Activated T-helper 1 cell treated with anti-CD3 and anti-CD28 coated beads, Interleukin-2, amount 50 U/mL, for 16 hours (primary cell): ENCODE measurements at regions not wholly inside any gene's neighbourhood (a gene's known extent, or its start where the extent isn't known, plus 50 kb on each side); places are given as distances from the start of the nearest gene placed in this dataset.

Experiments
- DNase-seq, 2 donors: peaks; one replicate each; pipeline ENCODE4 v3.0.0-alpha.2; 2020; ENCODE audit warnings: low read depth in 1 of 2, low spot score in 1 of 2

GRCh38 chr10:113287592-113287991 lies 265.3 kb upstream of the HABP2 start:
- DNase-seq = no peak

GRCh38 chr10:113290137-113290536 lies 262.7 kb upstream of the HABP2 start:
- DNase-seq = no peak

- no peak for DNase-seq
These were observed 261.4 kb upstream of the HABP2 start for GRCh38 chr10:113291413-113291812.

- DNase-seq = no peak
These were observed 260.8 kb upstream of the HABP2 start for GRCh38 chr10:113292086-113292485.

GRCh38 chr10:113292743-113293142 lies 260.1 kb upstream of the HABP2 start:
- no peak for DNase-seq

DNA sequence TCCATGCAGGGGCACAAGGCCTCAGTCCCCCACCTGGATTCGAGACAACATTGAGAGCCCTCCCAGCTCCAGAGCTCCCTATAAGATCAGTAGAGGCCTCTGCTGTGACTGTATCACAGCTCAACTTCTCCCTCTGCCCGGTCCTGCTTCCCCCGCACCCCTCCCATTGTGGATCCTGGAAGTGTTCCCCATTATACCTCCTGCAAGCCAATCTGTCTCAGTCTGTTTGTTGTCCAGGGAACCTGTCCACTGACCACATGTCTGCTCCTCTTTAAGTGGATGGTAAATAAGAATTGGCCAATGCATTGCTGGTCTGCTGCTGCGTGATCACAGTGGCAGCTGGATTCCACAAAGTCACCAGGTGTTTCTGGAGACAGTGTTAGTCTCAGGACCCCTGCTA lies 259.7 kb upstream of the HABP2 start:
- DNase-seq = no peak

DNA sequence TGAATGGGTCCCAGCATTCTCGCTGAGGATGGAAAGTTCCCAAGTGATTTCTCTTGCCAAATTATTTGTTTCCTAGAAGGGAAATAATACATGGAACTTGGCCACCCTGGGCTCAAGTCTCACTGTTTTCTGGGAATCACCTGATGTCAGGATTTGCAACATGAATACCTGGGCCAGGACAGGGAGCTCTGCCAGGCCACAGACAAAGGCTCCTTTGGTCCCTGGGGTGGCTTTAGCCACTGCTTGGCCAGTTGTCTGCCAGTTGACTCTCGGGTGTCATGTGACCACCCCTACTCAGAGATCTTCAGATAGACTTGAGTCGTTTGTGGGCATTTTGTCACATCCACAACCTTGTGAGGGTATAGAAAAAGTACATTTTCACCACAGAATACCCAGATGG lies 258.0 kb upstream of the HABP2 start:
- DNase-seq = no peak

- no peak for DNase-seq
These were observed 255.6 kb upstream of the HABP2 start for GRCh38 chr10:113297226-113297625.

- no peak for DNase-seq
These were observed 254.2 kb upstream of the HABP2 start for GRCh38 chr10:113298616-113299015.

DNA sequence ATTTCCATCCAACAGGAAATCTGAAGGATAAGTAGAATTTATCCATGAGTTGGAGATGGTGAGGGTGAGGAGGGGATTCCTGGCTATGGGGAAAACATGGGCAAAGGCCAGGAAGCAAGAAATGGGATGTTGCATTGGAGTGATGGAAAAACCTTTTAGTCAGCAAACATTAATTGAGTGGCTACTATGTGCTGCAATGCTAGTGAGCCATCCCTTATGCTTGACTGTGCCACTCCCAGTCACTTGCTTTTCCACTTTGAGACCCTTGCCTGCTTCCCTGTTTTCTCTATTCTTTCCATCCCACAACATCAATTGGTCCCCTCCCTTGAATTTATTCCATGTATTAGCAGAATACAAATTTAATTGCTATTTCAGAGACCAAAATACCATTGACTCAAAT lies 252.7 kb upstream of the HABP2 start:
- DNase-seq = no peak

DNA sequence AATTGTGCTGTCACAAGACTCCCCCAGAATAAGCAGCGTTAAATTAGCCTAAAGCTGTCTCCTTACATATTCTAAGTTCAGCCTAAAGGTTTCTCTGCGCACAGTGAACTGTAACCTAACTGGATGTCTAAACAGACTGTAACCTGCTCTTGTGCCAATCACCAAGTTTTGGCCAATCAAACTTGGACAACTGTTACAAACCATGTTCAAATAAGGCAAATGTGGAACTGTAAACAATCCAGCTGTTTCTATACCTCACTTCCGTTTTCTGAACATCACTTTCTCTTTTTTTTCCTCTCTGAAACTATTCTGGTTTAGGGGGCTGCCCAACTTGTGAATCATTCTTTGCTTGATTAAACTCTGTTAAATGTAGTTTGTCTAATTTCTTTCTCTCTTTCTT lies 252.2 kb upstream of the HABP2 start:
- DNase-seq = no peak

- no peak for DNase-seq
These were observed 251.4 kb upstream of the HABP2 start for GRCh38 chr10:113301342-113301984.

DNA sequence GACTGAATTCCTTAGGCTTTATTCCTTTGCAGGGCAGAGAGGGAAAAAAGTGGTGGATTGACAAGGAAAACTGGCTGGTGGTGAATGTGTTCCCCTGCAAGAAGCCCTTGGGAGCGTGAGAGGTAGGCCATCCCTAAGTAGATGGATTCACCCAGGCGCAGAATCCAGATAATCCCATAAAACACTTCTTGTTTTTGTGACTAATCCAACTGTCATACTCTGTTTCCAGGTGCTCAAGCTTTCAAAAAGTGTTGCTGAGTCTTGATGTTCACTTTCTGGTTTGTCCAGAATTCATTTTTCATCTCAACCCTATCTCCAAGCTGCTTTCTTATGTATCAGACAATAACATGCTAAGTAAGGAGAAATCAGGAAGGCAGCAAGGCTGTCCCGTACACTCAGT lies 250.8 kb upstream of the HABP2 start:
- no peak for DNase-seq

GRCh38 chr10:113303544-113304146 lies 249.2 kb upstream of the HABP2 start:
- DNase-seq = no peak

DNA sequence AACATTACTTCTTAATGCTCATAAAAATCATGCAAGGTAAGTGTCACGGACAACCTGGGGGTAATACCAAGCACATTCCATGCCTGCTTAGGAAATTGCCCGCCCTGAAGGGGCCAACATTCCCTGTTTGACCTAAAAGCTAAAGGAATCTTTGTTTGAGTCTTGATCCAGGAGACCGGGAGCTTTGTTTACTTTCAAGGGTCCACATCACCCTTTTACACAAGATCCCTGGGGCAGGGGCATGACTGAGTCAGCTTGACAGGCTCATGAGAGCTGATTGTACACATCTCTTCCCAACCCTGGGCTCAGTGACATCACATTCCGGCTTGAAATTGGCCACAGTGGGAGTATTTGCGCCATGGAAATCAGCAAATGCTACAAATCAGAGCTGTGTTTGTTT lies 248.1 kb upstream of the HABP2 start:
- no peak for DNase-seq

GRCh38 chr10:113305871-113306270 lies 247.0 kb upstream of the HABP2 start:
- DNase-seq = no peak

DNA sequence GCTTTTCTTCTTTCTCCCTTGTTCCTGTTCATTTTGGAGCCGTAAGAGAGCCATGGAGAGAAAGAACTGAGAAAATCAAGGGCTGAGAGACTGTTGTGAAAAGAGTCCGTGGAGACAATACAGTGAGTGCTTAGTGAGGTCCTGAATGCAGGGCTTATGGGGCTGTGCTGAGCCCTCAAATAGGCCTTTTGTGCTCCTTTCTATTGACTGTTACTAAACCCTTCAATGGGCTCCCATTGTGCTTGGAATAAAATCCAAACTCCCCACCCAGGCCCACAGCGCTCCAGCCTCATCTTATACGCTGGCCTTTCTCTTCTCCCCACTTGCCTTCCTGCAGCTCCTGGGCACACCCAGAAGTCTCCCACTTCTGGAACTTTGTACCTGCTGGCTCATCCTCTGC lies 243.1 kb upstream of the HABP2 start:
- no peak for DNase-seq

DNA sequence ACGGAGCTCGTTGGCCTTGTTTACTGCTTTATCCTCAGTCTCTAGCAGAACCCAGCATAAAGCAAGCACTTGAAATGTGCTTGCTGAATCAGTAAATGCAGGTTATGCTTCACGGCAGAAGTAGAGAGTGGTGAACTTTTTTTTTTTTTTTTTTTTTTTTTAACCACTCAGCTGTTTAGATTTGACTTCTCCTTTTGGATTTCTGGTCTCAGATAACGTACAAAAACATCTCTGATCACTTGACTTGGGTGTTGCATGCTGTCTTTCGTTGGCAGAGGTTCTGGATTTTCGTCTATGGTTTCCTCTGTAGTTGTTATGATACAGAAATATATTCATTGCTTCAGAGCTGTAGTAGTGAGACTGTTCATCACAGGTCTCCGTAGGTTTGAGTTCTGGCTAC lies 242.5 kb upstream of the HABP2 start:
- no peak for DNase-seq

DNA sequence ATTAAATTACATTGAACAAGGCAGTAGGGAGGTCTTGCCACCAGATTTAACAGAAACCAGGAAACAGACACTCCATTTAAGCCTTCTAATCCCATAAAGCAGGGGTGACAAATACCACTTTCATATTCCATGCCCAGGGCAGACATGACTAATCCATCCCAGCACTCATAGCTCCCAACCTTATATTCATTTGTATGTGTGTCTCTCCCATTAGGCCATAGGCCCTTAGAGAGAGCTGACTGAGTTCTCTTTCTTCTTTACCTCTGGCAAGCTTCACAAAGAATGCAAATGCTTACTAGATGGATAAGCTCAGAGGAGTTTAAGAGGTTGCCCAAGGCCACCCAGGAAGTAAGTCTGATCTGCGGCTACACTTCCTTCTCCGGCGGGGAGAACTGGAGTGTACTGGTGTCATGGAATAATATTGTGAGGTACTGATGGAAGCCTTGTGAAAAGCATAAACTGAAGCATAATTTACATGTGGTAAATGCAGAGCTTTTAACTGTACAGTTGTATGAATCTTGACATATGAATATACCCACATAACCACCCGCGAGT lies 239.7 kb upstream of the HABP2 start:
- DNase-seq = no peak

DNA sequence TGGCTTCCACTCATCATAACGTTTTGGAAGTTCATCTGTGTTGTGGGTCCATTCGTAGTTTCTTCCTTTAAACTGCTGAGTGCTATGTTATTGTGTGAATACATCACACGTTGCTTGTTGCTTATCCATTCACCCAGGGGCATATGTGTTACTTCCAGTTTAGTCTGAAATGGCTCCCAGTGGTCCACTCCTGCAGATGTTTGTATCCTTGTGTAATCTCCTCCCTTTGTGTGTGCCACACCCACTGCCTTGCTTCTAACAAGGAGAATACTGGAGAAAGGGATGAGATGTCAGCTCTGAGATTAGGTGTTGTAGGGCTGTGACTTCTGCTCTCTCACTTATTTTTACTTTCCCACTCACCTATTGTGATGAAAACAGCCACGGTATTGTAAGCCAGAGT lies 239.1 kb upstream of the HABP2 start:
- no peak for DNase-seq

GRCh38 chr10:113316506-113316905 lies 236.3 kb upstream of the HABP2 start:
- DNase-seq = no peak

- no peak for DNase-seq
These were observed 235.4 kb upstream of the HABP2 start for GRCh38 chr10:113317489-113317888.

GRCh38 chr10:113319479-113319878 lies 233.4 kb upstream of the HABP2 start:
- no peak for DNase-seq
